ENCODE measurements at regions not wholly inside any gene's neighbourhood (a gene's known extent, or its start where the extent isn't known, plus 50 kb on each side); places are given as distances from the start of the nearest gene placed in this dataset.

DNA sequence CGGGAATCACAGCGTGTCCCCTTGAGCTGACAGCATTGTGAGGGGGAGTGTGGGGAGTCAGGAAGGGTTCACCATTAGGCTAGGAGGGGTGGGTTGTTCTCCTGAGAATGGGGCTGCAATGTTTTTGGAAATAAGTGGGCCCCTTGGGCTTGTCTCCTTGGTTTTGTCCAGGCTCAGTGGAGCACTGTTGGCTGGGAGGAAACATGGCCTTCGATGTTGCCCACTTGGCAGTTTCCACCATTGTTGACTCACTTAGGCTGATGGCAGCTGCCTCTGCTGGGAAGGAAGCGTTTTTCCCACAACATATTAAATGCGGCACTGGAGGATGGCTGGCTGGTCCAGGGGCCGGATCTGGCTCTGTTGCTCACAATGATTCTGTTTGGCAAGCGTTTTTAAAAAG lies 512.1 kb downstream of the QKI start:
- DNase-seq (no peak), ATAC-seq (no peak)
- no peaks in the 10 kb centered on the region for H3K27me3 Mint-ChIP-seq
- H3K4me3 Mint-ChIP-seq = no peak overlapping the region
- peak overlapping the region in 1 of 2 donors; percentile 42 for H3K27ac Mint-ChIP-seq
- no peaks in the 10 kb centered on the region for H3K4me1 Mint-ChIP-seq
- H3K9me3 Mint-ChIP-seq = peaks cover 0 to 5% of the 10 kb centered on the region in 2 donors

DNA sequence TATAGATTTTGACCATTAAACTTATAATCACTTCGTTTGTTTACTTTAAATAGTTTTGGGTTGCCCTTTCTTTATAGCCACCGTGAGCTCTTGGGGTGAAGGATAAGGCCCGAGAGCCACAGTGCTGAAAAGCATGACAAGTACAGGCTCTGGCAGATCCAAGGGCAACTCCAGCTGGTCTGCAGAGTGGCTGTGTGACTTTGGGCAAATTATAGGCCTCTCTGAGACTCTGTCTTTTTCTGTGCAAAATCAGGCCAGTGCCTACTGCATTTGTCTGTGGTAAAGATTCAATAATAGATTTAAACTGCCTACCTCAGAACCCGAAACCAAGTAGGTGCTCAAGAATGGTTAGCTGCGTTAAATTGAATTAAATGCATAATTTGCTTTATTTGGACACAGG lies 511.3 kb downstream of the QKI start:
- H3K27ac Mint-ChIP-seq = no peak overlapping the region
- no peak overlapping the region for H3K4me3 Mint-ChIP-seq
- DNase-seq = no peak
- ATAC-seq = no peak
- peaks cover 0 to 7% of the 10 kb centered on the region in 2 donors for H3K9me3 Mint-ChIP-seq
- H3K27me3 Mint-ChIP-seq = no peaks in the 10 kb centered on the region
- no peaks in the 10 kb centered on the region for H3K4me1 Mint-ChIP-seq

DNA sequence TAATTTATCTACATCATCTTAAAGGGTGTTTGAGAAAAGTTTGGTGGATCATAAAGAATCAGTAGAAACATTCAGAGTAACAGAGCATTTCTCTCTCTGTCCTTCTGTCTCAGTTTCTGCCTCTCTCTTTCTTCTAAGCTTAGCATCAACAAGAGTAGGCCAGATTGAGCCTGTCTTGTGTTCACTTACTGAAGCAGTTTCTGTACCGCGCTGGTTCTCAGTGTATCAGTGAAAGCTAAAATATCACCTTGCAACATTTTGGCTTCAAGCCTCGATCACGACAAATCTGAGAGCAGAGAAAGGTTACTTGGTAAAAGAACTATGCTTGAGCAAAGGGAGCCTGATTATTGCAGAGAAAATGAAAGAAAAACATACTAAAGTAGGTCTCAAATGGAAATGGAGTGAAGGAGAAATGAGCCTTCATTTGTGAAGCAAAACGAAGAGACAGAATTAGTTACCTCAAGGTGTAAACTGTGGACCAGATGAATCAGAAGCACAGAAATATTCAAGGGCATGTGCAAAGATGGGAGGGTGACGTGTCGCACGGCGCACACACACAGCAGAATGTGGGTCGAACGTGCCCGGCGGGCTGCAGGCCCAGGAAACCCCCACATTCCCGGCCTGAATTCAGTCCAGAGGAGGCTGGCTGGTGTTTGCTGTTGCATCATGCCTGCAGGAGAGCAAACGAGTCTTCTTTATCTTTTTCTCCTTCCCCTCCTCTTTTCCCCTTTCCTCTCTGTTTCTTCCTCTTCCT lies 509.3 kb downstream of the QKI start:
- Mint-ChIP-seq H3K27me3 (peaks cover 6% of the 10 kb centered on the region), H3K27ac (peak overlapping the region in 1 of 2 donors; percentile 28), H3K4me1 (no peaks in the 10 kb centered on the region), H3K4me3 (no peak overlapping the region), H3K9me3 (peaks cover 0 to 7% of the 10 kb centered on the region in 2 donors)
- DNase-seq (no peak), ATAC-seq (no peak)

DNA sequence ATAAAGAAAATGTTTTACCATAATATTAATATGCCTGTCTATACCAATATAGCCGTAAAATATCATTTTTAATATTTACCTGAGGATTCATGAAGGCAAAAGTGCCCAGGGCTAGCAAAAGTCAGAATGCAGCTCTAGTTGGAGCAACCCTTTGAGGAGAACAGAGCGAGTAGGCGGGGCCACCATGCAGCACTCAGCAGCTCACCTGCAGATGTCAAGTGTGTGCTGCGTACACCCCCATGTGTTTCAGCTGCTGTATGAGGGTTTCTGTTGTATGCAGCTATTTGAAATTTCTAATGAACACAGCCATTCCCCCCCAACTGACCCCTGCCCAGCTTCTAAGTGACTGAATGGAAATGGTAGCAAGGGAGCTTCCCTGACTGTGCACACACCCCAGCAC lies 508.0 kb downstream of the QKI start:
- no peak for DNase-seq
- H3K4me3 Mint-ChIP-seq = no peak overlapping the region
- no peak overlapping the region for H3K27ac Mint-ChIP-seq
- no peaks in the 10 kb centered on the region for H3K4me1 Mint-ChIP-seq
- H3K27me3 Mint-ChIP-seq = peaks cover 10% of the 10 kb centered on the region
- no peak for ATAC-seq
- peaks cover 0 to 7% of the 10 kb centered on the region in 2 donors for H3K9me3 Mint-ChIP-seq

DNA sequence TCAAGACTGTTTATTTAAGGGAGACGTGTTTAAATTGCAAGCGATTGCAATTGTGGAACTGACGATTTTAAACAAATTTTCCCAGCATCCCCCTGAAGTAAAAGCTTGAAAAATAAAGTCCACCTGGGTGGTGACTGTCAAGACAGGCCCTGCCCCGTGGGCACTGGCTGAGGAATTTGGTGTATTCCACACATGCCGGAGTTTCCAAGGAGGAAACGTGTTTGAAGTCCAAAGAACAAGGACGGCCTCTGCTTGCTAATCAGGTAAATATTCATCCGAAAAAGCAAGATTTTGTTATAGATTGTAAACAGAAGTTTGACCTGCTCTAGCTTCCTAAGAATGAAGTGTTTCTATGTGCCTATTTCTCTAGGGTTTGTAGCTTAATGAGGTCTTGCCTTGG lies 505.1 kb downstream of the QKI start:
- Mint-ChIP-seq H3K4me1 (no peaks in the 10 kb centered on the region), H3K4me3 (no peak overlapping the region), H3K9me3 (peaks cover 0 to 7% of the 10 kb centered on the region in 2 donors), H3K27me3 (peaks cover 10% of the 10 kb centered on the region), H3K27ac (no peak overlapping the region)
- DNase-seq (no peak), ATAC-seq (no peak)

DNA sequence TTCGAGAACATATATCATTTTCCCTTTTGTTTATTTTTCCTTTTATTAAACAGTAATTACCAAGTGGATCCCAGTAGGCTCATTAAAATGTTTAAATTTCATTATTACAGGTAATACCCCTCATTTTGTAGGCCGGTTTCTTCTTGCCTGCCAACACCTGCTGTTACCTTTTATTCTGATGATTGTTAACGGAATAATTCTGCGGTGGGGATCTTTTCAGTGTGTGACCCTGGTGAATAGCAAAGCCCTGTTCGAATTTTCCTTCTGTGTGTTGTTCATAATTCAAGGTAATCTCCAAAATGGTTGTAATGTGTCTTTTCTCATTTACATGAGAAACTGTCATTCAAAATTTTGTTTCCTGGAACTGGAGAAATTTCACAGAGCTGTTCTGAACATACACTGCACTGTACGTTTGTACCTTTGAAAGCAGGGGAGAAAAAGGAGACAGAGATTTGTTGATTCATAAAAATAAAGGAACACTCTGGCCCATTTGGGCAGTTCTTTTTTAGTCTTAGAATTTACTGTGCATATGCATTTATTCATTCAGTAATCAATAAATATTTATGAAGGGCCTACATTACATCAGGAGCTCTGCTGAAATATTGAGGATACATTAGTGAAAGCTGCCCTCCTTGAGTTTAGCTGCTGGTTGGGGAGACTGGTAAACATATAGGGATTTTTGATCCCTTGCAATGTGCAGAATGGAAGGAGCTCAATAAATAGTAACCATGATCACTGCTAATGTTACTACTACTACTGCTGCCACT lies 502.0 kb downstream of the QKI start:
- H3K27ac Mint-ChIP-seq = no peak overlapping the region
- no peaks in the 10 kb centered on the region for H3K4me1 Mint-ChIP-seq
- ATAC-seq (no peak), DNase-seq (no peak)
- no peak overlapping the region for H3K4me3 Mint-ChIP-seq
- peaks cover 0 to 1% of the 10 kb centered on the region in 2 donors for H3K9me3 Mint-ChIP-seq
- peaks cover 15% of the 10 kb centered on the region for H3K27me3 Mint-ChIP-seq

DNA sequence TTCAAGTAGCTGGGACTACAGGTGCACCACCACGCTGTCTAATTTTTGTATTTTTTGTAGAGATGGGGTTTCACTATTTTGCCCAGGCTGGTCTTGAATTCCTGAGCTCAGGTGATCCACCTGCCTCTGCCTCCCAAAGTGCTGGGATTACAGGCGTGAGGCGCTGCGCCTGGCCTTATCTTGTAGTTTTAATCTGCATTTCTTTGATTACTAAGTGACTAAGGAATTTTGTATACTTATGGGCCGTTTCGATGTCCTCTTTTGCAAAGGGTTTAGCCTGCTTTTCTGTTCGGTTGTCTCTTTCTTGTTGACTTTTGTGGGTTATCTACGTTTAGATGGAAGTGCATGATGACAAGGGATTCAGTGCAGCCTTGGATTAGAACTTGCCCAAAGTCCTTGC lies 500.6 kb downstream of the QKI start:
- H3K27ac Mint-ChIP-seq = no peak overlapping the region
- peaks cover 25% of the 10 kb centered on the region for H3K27me3 Mint-ChIP-seq

DNA sequence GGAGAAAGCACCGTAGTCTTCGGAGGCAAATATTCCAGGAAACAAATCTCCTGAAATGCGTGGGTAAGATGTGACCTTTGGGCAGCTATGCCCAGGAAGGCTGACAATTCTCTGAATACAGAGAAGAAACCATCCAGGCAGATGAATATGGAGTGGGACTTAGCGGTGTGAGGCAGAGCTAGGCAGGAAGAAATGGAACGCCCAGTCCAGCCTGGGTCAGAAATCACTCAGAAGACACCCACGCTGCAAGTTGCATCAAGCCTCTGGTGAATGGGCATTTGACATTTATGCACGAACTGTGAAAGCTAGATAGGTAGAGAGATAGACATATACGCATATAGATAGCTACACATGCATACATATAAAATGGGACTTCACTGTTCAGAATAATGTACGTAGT lies 498.5 kb downstream of the QKI start:
- DNase-seq = no peak
- no peaks in the 10 kb centered on the region for H3K9me3 Mint-ChIP-seq
- no peaks in the 10 kb centered on the region for H3K4me1 Mint-ChIP-seq
- no peak for ATAC-seq
- no peak overlapping the region for H3K4me3 Mint-ChIP-seq
- H3K27me3 Mint-ChIP-seq = peaks cover 20% of the 10 kb centered on the region
- no peak overlapping the region for H3K27ac Mint-ChIP-seq

More for the DNA sequence above, 500.6 kb downstream of the QKI start:
- no peaks in the 10 kb centered on the region for H3K9me3 Mint-ChIP-seq
- ATAC-seq (no peak), DNase-seq (no peak)
- no peaks in the 10 kb centered on the region for H3K4me1 Mint-ChIP-seq
- no peak overlapping the region for H3K4me3 Mint-ChIP-seq

DNA sequence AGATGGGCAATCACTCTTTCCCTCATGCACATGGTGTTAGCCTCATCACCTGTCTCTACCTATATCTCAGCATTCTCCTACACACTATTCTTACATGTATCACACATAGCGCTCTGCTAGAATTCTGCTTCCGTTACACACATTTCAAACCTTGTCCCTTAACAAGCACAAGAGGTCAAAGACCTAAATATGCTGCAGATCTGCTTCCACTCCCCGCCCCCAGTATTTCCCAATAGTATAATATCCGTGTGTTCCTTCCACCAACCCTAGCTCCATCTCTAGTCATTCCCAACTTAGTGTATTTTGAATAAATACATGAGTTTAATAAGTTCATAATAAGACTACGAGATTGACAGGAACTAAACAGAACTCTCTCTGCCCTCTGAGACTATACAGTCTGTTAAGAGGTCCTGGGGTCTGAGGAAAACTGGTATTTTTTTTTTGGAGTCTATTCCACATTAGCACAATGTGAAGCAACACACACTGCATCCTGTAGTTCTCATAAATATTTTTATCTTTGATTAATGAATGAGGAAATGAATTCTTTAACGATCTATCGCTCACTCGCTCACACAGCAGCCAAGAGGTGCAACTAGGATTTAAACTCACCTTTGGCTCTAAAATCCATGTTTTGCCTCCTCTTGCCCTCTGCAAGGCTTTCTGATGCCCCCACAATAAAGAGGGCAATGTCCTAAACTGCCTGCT lies 491.6 kb downstream of the QKI start:
- peaks cover 23% of the 10 kb centered on the region for H3K27me3 Mint-ChIP-seq
- H3K9me3 Mint-ChIP-seq = no peaks in the 10 kb centered on the region
- no peak overlapping the region for H3K4me3 Mint-ChIP-seq
- H3K27ac Mint-ChIP-seq = peak overlapping the region in 1 of 2 donors; percentile 1
- H3K4me1 Mint-ChIP-seq = no peaks in the 10 kb centered on the region
- DNase-seq (no peak), ATAC-seq (no peak)

DNA sequence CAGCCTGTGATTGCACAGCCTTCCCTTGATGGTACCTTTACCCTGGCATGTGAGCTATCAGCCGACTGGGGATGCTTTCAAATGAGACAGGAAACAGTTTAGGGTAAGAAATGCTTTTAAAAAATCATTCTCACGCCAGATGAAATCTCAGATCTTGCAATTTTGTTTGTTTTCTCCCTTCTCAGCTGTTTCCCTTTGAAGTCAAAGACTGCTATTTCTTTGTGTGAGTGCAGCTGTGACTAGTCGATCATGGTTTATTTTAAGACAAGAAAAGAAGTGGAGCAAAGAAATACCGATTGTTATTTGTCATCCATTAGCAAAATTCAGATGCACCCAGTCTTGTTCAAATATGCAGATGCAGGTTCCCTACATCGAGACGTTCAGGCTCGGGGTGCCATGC lies 489.7 kb downstream of the QKI start:
- H3K4me3 Mint-ChIP-seq = no peak overlapping the region
- H3K4me1 Mint-ChIP-seq = no peaks in the 10 kb centered on the region
- no peak overlapping the region for H3K27ac Mint-ChIP-seq
- ATAC-seq = no peak
- H3K9me3 Mint-ChIP-seq = no peaks in the 10 kb centered on the region
- no peak for DNase-seq
- H3K27me3 Mint-ChIP-seq = peaks cover 15% of the 10 kb centered on the region

DNA sequence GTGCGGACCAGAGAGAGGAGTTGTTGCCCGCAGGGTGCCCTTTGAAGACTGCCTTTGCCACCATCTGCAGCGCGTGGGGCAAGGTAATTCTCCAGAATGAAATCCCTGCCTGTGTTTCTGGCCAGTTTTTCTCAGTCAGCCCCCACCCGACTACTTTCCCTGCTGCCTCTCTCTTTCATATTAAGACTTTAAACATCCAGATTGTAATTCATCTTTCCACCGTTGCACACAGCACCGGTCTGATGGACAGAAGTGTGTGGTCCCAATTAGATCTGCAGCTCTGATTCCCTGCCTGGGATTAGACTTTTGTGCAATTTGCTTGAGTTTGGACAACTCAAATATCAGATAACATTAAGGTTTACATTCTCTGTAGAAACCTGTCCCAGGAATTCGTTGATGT lies 489.0 kb downstream of the QKI start:
- ATAC-seq = no peak
- Mint-ChIP-seq H3K27me3 (peaks cover 14% of the 10 kb centered on the region), H3K4me1 (no peaks in the 10 kb centered on the region), H3K9me3 (no peaks in the 10 kb centered on the region), H3K4me3 (no peak overlapping the region), H3K27ac (peak overlapping the region in 1 of 2 donors; percentile 34)
- no peak for DNase-seq

DNA sequence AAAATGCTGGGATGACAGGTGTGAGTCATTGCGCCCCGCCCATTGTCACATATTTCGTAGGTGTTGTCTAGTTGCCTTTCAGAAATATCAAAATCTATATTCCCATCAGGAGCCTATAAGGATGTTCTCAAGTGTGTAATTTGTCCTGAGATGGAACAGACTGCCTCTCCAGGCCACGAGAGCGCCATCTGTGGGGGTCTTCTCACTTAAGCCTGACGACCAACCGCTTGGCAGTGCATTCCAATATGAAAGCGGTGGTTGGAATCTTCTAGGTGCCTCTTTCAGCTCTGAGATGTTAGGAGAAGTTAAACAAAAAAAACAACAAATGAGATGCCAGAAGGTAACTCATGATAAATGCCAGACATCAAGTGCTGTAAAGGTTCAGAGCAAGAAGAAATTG lies 488.5 kb downstream of the QKI start:
- ATAC-seq = no peak

DNA sequence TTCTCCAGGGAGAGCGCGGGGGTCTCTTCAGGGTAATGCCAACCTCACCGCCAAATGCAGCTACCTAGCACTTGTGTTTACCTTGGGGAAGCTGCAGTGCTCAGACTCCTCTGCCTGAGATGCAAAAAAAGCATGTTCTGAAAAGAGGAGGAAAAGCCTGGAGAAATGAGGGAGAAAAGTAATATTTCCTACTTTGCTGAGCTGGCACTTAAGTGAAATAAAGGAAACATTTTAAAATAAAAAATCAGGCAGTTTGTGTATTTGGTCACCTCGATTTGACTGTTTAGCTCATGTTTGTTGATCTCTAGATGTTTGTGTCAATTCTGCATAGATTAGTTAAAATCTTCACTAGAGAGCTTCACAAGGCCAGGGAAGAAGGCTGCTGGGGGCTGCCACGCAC lies 487.2 kb downstream of the QKI start:
- no peak for ATAC-seq

More for the DNA sequence above, 488.5 kb downstream of the QKI start:
- no peaks in the 10 kb centered on the region for H3K4me1 Mint-ChIP-seq
- H3K9me3 Mint-ChIP-seq = no peaks in the 10 kb centered on the region
- DNase-seq = no peak
- peaks cover 9% of the 10 kb centered on the region for H3K27me3 Mint-ChIP-seq
- no peak overlapping the region for H3K4me3 Mint-ChIP-seq
- H3K27ac Mint-ChIP-seq = no peak overlapping the region

DNA sequence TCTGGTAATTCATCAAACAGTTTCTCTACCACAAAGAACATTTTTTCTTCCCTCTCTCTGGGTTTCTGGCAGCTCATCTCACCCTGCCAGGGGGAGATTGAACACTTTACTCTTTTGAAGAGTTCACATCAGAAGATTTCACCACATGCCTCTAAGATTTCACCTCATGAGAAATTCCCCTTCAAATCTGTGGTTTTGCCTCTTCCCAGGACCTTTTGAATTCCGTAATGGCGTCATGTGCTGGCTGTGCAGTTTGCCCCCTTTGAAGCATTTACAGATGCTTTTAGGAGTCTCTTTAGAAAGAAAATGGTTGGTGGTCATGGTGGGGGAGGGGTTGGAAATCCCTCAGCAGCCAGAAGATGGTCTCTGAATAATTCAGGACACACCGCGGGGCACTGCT lies 486.1 kb downstream of the QKI start:
- no peak for ATAC-seq
- no peaks in the 10 kb centered on the region for H3K4me1 Mint-ChIP-seq
- no peak overlapping the region for H3K27ac Mint-ChIP-seq
- no peaks in the 10 kb centered on the region for H3K9me3 Mint-ChIP-seq
- DNase-seq = no peak
- no peaks in the 10 kb centered on the region for H3K27me3 Mint-ChIP-seq
- no peak overlapping the region for H3K4me3 Mint-ChIP-seq

More for the DNA sequence above, 487.2 kb downstream of the QKI start:
- no peaks in the 10 kb centered on the region for H3K27me3 Mint-ChIP-seq
- H3K27ac Mint-ChIP-seq = no peak overlapping the region
- H3K4me3 Mint-ChIP-seq = no peak overlapping the region
- no peak for DNase-seq
- H3K9me3 Mint-ChIP-seq = no peaks in the 10 kb centered on the region
- no peaks in the 10 kb centered on the region for H3K4me1 Mint-ChIP-seq

DNA sequence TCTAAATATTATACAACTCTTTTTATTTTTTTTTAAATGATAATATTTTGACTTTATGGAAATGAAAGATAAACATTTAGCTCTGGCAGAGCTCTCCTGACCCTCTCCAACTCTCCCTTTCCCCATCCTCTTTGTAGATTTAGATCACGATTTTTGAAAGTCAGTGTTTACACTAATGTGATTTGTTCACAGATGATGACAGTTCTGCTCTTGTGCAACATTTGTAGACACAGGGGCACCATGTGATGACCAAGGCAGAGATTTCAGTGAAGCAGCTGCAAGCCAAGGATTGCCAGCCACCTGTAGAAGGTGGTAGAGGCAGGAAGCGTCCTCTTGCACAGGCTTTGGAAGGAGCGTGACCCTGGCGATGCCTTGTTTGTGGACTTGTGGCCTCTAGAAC lies 483.2 kb downstream of the QKI start:
- no peak for ATAC-seq
- no peaks in the 10 kb centered on the region for H3K27me3 Mint-ChIP-seq
- DNase-seq = no peak
- no peaks in the 10 kb centered on the region for H3K9me3 Mint-ChIP-seq
- no peak overlapping the region for H3K4me3 Mint-ChIP-seq
- H3K4me1 Mint-ChIP-seq = no peaks in the 10 kb centered on the region
- H3K27ac Mint-ChIP-seq = no peak overlapping the region

DNA sequence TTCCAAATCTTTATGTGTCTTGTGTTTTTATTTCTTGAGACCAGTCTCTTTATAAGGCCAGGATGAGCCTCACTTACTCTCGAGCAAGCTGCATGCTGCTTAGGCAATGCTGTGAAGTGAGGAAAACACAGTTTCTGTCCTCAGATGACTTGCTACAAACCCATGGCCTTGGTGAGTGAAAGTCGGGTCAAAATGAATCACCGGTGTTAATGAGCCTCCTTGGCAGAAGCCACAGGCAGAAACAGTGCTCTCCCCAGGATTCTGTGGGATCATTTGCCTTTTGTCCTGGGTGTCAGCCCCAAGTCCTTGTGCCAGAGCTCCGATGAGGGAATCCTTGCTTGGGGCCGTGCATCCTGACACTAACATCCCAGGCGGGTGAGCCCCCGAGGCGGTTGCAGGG lies 482.5 kb downstream of the QKI start:
- H3K27me3 Mint-ChIP-seq = no peaks in the 10 kb centered on the region
- no peaks in the 10 kb centered on the region for H3K4me1 Mint-ChIP-seq
- DNase-seq = no peak
- H3K9me3 Mint-ChIP-seq = no peaks in the 10 kb centered on the region
- ATAC-seq = no peak
- H3K27ac Mint-ChIP-seq = no peak overlapping the region
- no peak overlapping the region for H3K4me3 Mint-ChIP-seq

All from stimulated activated naive CD8-positive, alpha-beta T cell treated with anti-CD3 and anti-CD28 coated beads, Interleukin-15, amount 100 ng/mL, for 72 hours (primary cell).